ENCODE measurements at regions not wholly inside any gene's neighbourhood (a gene's known extent, or its start where the extent isn't known, plus 50 kb on each side); places are given as distances from the start of the nearest gene placed in this dataset.

- TF ChIP-seq, protein P1, sequence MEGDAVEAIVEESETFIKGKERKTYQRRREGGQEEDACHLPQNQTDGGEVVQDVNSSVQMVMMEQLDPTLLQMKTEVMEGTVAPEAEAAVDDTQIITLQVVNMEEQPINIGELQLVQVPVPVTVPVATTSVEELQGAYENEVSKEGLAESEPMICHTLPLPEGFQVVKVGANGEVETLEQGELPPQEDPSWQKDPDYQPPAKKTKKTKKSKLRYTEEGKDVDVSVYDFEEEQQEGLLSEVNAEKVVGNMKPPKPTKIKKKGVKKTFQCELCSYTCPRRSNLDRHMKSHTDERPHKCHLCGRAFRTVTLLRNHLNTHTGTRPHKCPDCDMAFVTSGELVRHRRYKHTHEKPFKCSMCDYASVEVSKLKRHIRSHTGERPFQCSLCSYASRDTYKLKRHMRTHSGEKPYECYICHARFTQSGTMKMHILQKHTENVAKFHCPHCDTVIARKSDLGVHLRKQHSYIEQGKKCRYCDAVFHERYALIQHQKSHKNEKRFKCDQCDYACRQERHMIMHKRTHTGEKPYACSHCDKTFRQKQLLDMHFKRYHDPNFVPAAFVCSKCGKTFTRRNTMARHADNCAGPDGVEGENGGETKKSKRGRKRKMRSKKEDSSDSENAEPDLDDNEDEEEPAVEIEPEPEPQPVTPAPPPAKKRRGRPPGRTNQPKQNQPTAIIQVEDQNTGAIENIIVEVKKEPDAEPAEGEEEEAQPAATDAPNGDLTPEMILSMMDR (IDR thresholded peaks at IDR 0.05): no peak
- no peak for TF ChIP-seq POLR2A (IDR thresholded peaks at IDR 0.05; ENCODE audit: low read depth)
Measured at GRCh38 chr3:24947103-24947502, 452.5 kb upstream of the THRB start.

Measured in esophagus muscularis mucosa (tissue), 3 donors.